Subcutaneous abdominal adipose tissue (tissue), 5 donors: ENCODE measurements at regions not wholly inside any gene's neighbourhood (a gene's known extent, or its start where the extent isn't known, plus 50 kb on each side); places are given as distances from the start of the nearest gene placed in this dataset.

ENCODE experiments used
- H3K27ac ChIP-seq: one replicate; pipeline ENCODE4 v1.7.0; 2013; ENCODE audit warnings: low read depth, mild to moderate bottlenecking, inconsistent platforms, low read length, moderate library complexity
- H3K27me3 ChIP-seq, 5 donors: one replicate each; pipeline ENCODE4 v1.7.0; 2013; ENCODE audit warnings: low read length in 5 of 5, inconsistent platforms in 1 of 5; ENCODE audit not compliant: control insufficient read depth in 5 of 5, insufficient read depth in 4 of 5
- H3K36me3 ChIP-seq, 5 donors: one replicate each; pipeline ENCODE4 v1.7.0; 2013; ENCODE audit warnings: low read length in 5 of 5; ENCODE audit not compliant: control insufficient read depth in 5 of 5, insufficient read depth in 5 of 5
- H3K4me1 ChIP-seq, 5 donors: one replicate each; pipeline ENCODE4 v1.7.0; 2013; ENCODE audit warnings: low read length in 5 of 5, mild to moderate bottlenecking in 3 of 5, moderate library complexity in 1 of 5; ENCODE audit not compliant: control insufficient read depth in 5 of 5, insufficient read depth in 5 of 5
- H3K4me3 ChIP-seq, 5 donors: one replicate each; pipeline ENCODE4 v1.7.0; 2013; ENCODE audit warnings: low read length in 5 of 5, low read depth in 1 of 5
- H3K9ac ChIP-seq, 5 donors: one replicate each; pipeline ENCODE4 v1.7.0; 2013; ENCODE audit warnings: low read length in 5 of 5, mild to moderate bottlenecking in 4 of 5, moderate library complexity in 3 of 5
- H3K9me3 ChIP-seq, 5 donors: one replicate each; pipeline ENCODE4 v1.7.0; 2013; ENCODE audit warnings: low read length in 5 of 5; ENCODE audit not compliant: control insufficient read depth in 5 of 5
- donor health status: healthy.
- donor health status: healthy.
- donor health status: healthy.
- donor health status: healthy.
- donor health status: healthy.

GRCh38 chr2:176558574-176559140 lies 289.4 kb downstream of the MTX2 start:
- Histone ChIP-seq H3K4me3 (no peak overlapping the region), H3K9me3 (no peaks in the 10 kb centered on the region), H3K27ac (no peak overlapping the region), H3K4me1 (peaks cover 0 to 12% (median 8%) of the 10 kb centered on the region in 5 donors), H3K36me3 (no peaks in the 10 kb centered on the region), H3K9ac (no peak overlapping the region), H3K27me3 (peaks cover 0 to 7% (median 4%) of the 10 kb centered on the region in 5 donors)

DNA sequence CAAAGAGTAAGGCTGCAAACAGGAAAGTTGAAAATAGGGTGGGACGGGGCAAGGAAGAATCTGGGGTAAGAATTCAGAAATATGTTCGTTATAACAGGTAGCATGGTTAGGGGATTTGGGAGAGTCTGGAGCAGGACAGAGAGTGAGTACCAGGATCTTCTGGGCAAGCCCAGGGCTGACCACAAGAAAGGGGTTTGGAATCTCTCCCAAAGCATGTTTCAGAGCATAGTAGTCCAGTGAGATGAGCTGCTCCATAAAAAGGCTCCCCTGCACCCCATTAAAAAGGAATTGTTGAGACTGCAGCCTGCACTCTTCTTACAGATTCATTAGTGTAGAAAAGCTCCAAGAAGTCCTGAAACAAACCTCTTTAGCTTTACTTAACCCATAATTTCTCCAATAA lies 291.1 kb downstream of the MTX2 start:
- H3K9me3 ChIP-seq, result no peaks in the 10 kb centered on the region

GRCh38 chr2:176561706-176562105 lies 292.5 kb downstream of the MTX2 start:
- Histone ChIP-seq H3K27me3 (peaks cover 0 to 6% (median 3%) of the 10 kb centered on the region in 5 donors), H3K36me3 (no peaks in the 10 kb centered on the region), H3K4me3 (no peak overlapping the region)

More for the DNA sequence above, 291.1 kb downstream of the MTX2 start:
- Histone ChIP-seq H3K4me3 (no peak overlapping the region), H3K27me3 (peaks cover 0 to 7% (median 5%) of the 10 kb centered on the region in 5 donors), H3K9ac (no peak overlapping the region), H3K36me3 (no peaks in the 10 kb centered on the region), H3K27ac (no peak overlapping the region), H3K4me1 (peaks cover 0 to 5% (median 0%) of the 10 kb centered on the region in 5 donors)

DNA sequence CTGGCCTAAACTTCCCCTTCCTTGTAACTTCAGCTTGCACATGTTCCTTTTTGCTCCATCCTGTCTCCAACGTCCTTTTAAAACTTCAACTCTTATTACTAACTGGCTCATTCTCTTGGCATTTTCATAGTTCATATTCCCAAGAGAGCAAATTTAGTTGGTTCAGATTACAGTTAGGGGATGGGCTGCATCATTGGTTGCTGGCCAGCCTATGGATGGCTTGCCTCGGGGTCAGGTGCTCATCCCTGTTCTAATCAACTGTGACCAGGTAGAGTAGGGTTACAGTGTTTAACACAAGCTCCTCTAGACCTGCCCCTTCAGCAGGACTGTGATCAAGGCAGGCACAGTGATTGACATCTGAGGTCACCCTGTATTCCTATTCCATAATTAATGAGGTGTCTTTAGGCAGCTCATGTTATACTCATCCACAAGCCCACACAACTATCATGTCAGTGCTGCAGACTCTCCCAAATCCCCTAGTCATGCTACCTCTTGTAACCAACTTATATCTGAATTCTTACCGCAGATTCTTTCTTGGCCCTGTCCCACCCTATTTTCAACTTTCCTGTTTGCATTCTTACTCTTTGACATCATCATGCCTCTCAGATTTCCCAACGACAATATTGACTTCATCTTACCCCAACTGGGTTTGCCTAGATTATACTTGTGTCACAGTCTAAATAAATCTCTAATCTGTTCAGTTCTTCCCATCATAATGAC lies 293.3 kb downstream of the MTX2 start:
- Histone ChIP-seq H3K9me3 (no peaks in the 10 kb centered on the region), H3K4me1 (peaks cover 0 to 12% (median 7%) of the 10 kb centered on the region in 5 donors), H3K27me3 (peaks cover 0 to 3% (median 0%) of the 10 kb centered on the region in 5 donors), H3K27ac (no peak overlapping the region), H3K4me3 (no peak overlapping the region), H3K36me3 (no peaks in the 10 kb centered on the region), H3K9ac (no peak overlapping the region)

More at GRCh38 chr2:176561706-176562105, 292.5 kb downstream of the MTX2 start:
- H3K9ac ChIP-seq, result no peak overlapping the region
- H3K9me3 ChIP-seq, result no peaks in the 10 kb centered on the region
- peaks cover 0 to 12% (median 7%) of the 10 kb centered on the region in 5 donors for H3K4me1 ChIP-seq
- H3K27ac ChIP-seq, result no peak overlapping the region

DNA sequence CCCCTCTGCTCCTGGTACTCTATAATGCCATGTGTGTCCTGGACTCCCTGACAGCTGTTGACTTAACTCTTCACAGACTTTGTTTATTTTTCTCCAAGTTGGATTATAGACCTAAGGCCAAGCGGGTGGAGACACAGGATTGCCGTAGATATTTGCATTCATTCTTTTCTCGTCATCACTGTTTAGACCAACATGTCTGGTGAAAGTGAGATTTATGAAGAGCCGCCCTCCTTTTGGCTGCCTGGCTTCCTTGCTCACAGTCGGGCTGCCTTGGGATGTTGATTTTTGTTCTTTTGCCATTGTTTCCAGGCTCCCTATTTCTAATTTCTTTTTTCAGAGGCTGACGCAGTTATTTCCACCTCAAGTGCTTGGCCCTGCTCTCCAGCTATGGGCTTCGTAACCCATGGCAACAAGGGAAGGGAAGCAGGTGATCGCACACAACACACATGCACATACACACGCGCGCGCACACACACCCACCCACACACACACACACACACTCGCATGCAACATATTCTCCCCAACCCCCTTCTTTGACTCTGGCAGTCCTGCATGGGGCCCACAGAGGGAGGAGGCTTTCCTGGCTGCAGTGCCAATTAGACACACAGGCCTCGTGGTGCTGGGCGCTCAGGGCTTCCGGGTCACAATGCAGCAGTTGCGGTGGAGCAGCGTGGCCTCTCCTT lies 296.5 kb downstream of the MTX2 start:
- Histone ChIP-seq H3K27ac (no peak overlapping the region), H3K4me1 (peaks cover 0 to 12% (median 7%) of the 10 kb centered on the region in 5 donors), H3K36me3 (no peaks in the 10 kb centered on the region), H3K4me3 (peak overlapping the region in 3 of 5 donors; percentile 4 to 38 (median 11)), H3K27me3 (peaks cover 0 to 3% (median 0%) of the 10 kb centered on the region in 5 donors), H3K9ac (no peak overlapping the region), H3K9me3 (no peaks in the 10 kb centered on the region)

DNA sequence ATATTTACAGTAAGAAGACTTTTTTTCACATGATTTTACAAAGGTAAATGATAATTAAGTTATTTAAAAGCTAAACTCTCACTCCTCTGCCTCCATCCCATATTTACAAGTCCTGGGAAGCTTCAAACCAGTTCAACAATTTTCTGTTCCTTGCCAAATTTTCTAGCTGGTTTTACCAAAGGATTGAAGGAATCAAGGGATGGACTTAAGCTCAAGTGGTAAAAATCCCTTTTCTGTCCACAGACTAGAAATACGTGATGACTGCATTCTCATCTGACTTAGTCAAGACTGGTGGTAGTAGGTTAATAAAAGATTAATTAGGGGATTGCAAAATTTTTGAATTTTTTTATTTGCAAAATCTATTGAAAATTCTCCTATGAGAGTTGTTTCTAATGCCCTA lies 297.3 kb downstream of the MTX2 start:
- no peaks in the 10 kb centered on the region for H3K9me3 ChIP-seq
- no peak overlapping the region for H3K4me3 ChIP-seq
- no peaks in the 10 kb centered on the region for H3K36me3 ChIP-seq
- peaks cover 0 to 12% (median 7%) of the 10 kb centered on the region in 5 donors for H3K4me1 ChIP-seq
- peaks cover 0 to 3% (median 0%) of the 10 kb centered on the region in 5 donors for H3K27me3 ChIP-seq
- H3K27ac ChIP-seq, result no peak overlapping the region
- H3K9ac ChIP-seq, result no peak overlapping the region

- no peaks in the 10 kb centered on the region for H3K9me3 ChIP-seq
- no peak overlapping the region for H3K27ac ChIP-seq
- H3K27me3 ChIP-seq, result peaks cover 0 to 3% (median 0%) of the 10 kb centered on the region in 5 donors
- H3K4me1 ChIP-seq, result peaks cover 0 to 12% (median 7%) of the 10 kb centered on the region in 5 donors
- H3K9ac ChIP-seq, result no peak overlapping the region
- no peaks in the 10 kb centered on the region for H3K36me3 ChIP-seq
- H3K4me3 ChIP-seq, result no peak overlapping the region
Observed at GRCh38 chr2:176566961-176567360, 297.7 kb downstream of the MTX2 start.

GRCh38 chr2:176567361-176567760 lies 298.1 kb downstream of the MTX2 start:
- Histone ChIP-seq H3K27ac (no peak overlapping the region), H3K4me1 (peaks cover 0 to 12% (median 7%) of the 10 kb centered on the region in 5 donors), H3K36me3 (no peaks in the 10 kb centered on the region)

GRCh38 chr2:176569574-176569973 lies 300.3 kb downstream of the MTX2 start:
- no peak overlapping the region for H3K9ac ChIP-seq
- no peaks in the 10 kb centered on the region for H3K9me3 ChIP-seq
- H3K27me3 ChIP-seq, result peaks cover 0 to 3% (median 0%) of the 10 kb centered on the region in 5 donors
- no peaks in the 10 kb centered on the region for H3K36me3 ChIP-seq
- peaks cover 0 to 16% (median 7%) of the 10 kb centered on the region in 5 donors for H3K4me1 ChIP-seq
- no peak overlapping the region for H3K27ac ChIP-seq
- H3K4me3 ChIP-seq, result no peak overlapping the region

More at GRCh38 chr2:176567361-176567760, 298.1 kb downstream of the MTX2 start:
- Histone ChIP-seq H3K4me3 (no peak overlapping the region), H3K9me3 (no peaks in the 10 kb centered on the region), H3K27me3 (peaks cover 0 to 3% (median 0%) of the 10 kb centered on the region in 5 donors), H3K9ac (no peak overlapping the region)
